ENCODE measurements at regions not wholly inside any gene's neighbourhood (a gene's known extent, or its start where the extent isn't known, plus 50 kb on each side); places are given as distances from the start of the nearest gene placed in this dataset.

GRCh38 chr13:103325672-103326071 is 259.5 kb upstream of the SLC10A2 start:
- TF ChIP-seq CREB1 (CRISPR knock-in tag; IDR thresholded peaks at IDR 0.05; ENCODE audit: low read depth) (no peak), EZH2 (IDR thresholded peaks at IDR 0.05; ENCODE audit: low read depth, unreplicated experiment) (no peak), CTCF (conservative IDR thresholded peaks at IDR 0.05; ENCODE audit: low read depth in 2 of 2) (no peak), POLR2AphosphoS5 (IDR thresholded peaks at IDR 0.05; ENCODE audit: low read depth) (no peak)

Data from GM23338 (cell line).